K562 (cell line): ENCODE measurements at regions not wholly inside any gene's neighbourhood (a gene's known extent, or its start where the extent isn't known, plus 50 kb on each side); places are given as distances from the start of the nearest gene placed in this dataset.

Source experiments
- CREB3L1 ChIP-seq: fragments of 450-650 bp; IDR thresholded peaks from 2 replicates; pipeline ENCODE4 v1.6.1; 2014; ENCODE audit warnings: low read depth, mild to moderate bottlenecking, moderate library complexity, borderline replicate concordance
- EWSR1 ChIP-seq: fragments of 450-650 bp; IDR thresholded peaks from 2 replicates; pipeline ENCODE4 v1.6.1; 2018; ENCODE audit warnings: borderline replicate concordance, mild to moderate bottlenecking, low read depth, moderate library complexity; ENCODE audit not compliant: partially characterized antibody
- L3MBTL2 ChIP-seq: fragments of 450-650 bp; IDR thresholded peaks from 2 replicates; pipeline ENCODE4 v1.6.1; 2016; ENCODE audit warnings: mild to moderate bottlenecking, moderate library complexity
- PRDM10 ChIP-seq: fragments of 450-650 bp; IDR thresholded peaks from 2 replicates; pipeline ENCODE4 v1.6.1; 2018; ENCODE audit not compliant: partially characterized antibody
- RHOXF2B ChIP-seq: fragments of 250-450 bp; sonication (Bioruptor Pico); conservative IDR thresholded peaks from 2 replicates; pipeline ENCODE4 v1.5.1; 2021
- SNAPC5 ChIP-seq: fragments of 250-450 bp; sonication (Bioruptor Pico); IDR thresholded peaks from 2 replicates; pipeline ENCODE4 v1.8.0; 2021; ENCODE audit warnings: moderate library complexity, mild to moderate bottlenecking, inconsistent platforms
- ZNF311 ChIP-seq: fragments of 250-450 bp; sonication (Bioruptor Pico); IDR thresholded peaks from 2 replicates; pipeline ENCODE4 v1.4.0; 2020; ENCODE audit warnings: mild to moderate bottlenecking, moderate library complexity

- TF ChIP-seq PRDM10 = peak; percentile 73
- peak; percentile 57; the same call in 1 of the 2 replicates for TF ChIP-seq L3MBTL2
- no peak for TF ChIP-seq SNAPC5 (CRISPR knock-in tag)
- TF ChIP-seq ZNF311 (CRISPR knock-in tag) = no peak
- no peak for TF ChIP-seq EWSR1
- no peak for TF ChIP-seq CREB3L1
- TF ChIP-seq RHOXF2B (CRISPR knock-in tag) = no peak
These were observed 105.4 kb upstream of the MED13L start (continued) for GRCh38 chr12:116382686-116383530.
